ENCODE measurements at regions not wholly inside any gene's neighbourhood (a gene's known extent, or its start where the extent isn't known, plus 50 kb on each side); places are given as distances from the start of the nearest gene placed in this dataset.
A peak's percentile ranks its signal among the peaks of the same experiment; 100 is the strongest.

GRCh38 chr10:32171204-32171603 lies 115.0 kb upstream of the KIF5B start:
- DNase-seq (ENCODE audit: low read depth): peak; percentile 28

- peak; percentile 24 for DNase-seq (ENCODE audit: low read depth)
Observed at GRCh38 chr10:32169556-32169955, 113.3 kb upstream of the KIF5B start.

GRCh38 chr10:32167450-32167849 lies 111.2 kb upstream of the KIF5B start:
- no peak for DNase-seq (ENCODE audit: low read depth)

- peak; percentile 85 for DNase-seq (ENCODE audit: low read depth)
Observed at GRCh38 chr10:32166365-32166764, 110.1 kb upstream of the KIF5B start.

GRCh38 chr10:32163762-32164148 lies 107.5 kb upstream of the KIF5B start:
- DNase-seq (ENCODE audit: low read depth): no peak

GRCh38 chr10:32163071-32163761 lies 107.0 kb upstream of the KIF5B start:
- peak; percentile 89 for DNase-seq (ENCODE audit: low read depth)

GRCh38 chr10:32161586-32161985 lies 105.4 kb upstream of the KIF5B start:
- DNase-seq (ENCODE audit: low read depth): no peak

- no peak for DNase-seq (ENCODE audit: low read depth)
Observed at GRCh38 chr10:32160864-32161263, 104.6 kb upstream of the KIF5B start.

GRCh38 chr10:32159264-32159663 lies 103.0 kb upstream of the KIF5B start:
- no peak for DNase-seq (ENCODE audit: low read depth)

GRCh38 chr10:32156031-32156495 lies 99.8 kb upstream of the KIF5B start:
- no peak for DNase-seq (ENCODE audit: low read depth)

- peak; percentile 62 for DNase-seq (ENCODE audit: low read depth)
Observed at GRCh38 chr10:32155075-32155516, 98.9 kb upstream of the KIF5B start.

GRCh38 chr10:32153931-32154330 lies 97.7 kb upstream of the KIF5B start:
- DNase-seq (ENCODE audit: low read depth): no peak

GRCh38 chr10:32153252-32153651 lies 97.0 kb upstream of the KIF5B start:
- no peak for DNase-seq (ENCODE audit: low read depth)

GRCh38 chr10:32151871-32152270 lies 95.6 kb upstream of the KIF5B start:
- DNase-seq (ENCODE audit: low read depth): no peak

GRCh38 chr10:32150532-32151101 lies 94.4 kb upstream of the KIF5B start:
- DNase-seq (ENCODE audit: low read depth): no peak

GRCh38 chr10:32149252-32149955 lies 93.2 kb upstream of the KIF5B start:
- peak; percentile 91 for DNase-seq (ENCODE audit: low read depth)

- DNase-seq (ENCODE audit: low read depth): no peak
Observed at GRCh38 chr10:32148864-32149251, 92.6 kb upstream of the KIF5B start.

- DNase-seq (ENCODE audit: low read depth): no peak
Observed at GRCh38 chr10:32147730-32148129, 91.5 kb upstream of the KIF5B start.

- DNase-seq (ENCODE audit: low read depth): no peak
Observed at GRCh38 chr10:32146166-32146565, 89.9 kb upstream of the KIF5B start.

GRCh38 chr10:32144817-32145688 lies 88.8 kb upstream of the KIF5B start:
- no peak for DNase-seq (ENCODE audit: low read depth)

GRCh38 chr10:32143302-32143847 lies 87.2 kb upstream of the KIF5B start:
- DNase-seq (ENCODE audit: low read depth): no peak

GRCh38 chr10:32142646-32143045 lies 86.4 kb upstream of the KIF5B start:
- no peak for DNase-seq (ENCODE audit: low read depth)

Data from LHCN-M2 (cell line).